ENCODE measurements at regions not wholly inside any gene's neighbourhood (a gene's known extent, or its start where the extent isn't known, plus 50 kb on each side); places are given as distances from the start of the nearest gene placed in this dataset.

GRCh38 chr11:128299132-128299726 is 288.1 kb downstream of the ETS1 start:
- no peak for DNase-seq (ENCODE audit: low read depth)

GRCh38 chr11:128298271-128298670 is 289.1 kb downstream of the ETS1 start:
- DNase-seq (ENCODE audit: low read depth), result no peak

GRCh38 chr11:128297805-128298204 is 289.6 kb downstream of the ETS1 start:
- DNase-seq (ENCODE audit: low read depth), result no peak

- no peak for DNase-seq (ENCODE audit: low read depth)
These were observed 290.2 kb downstream of the ETS1 start for GRCh38 chr11:128297091-128297651.

GRCh38 chr11:128294671-128295050 is 292.7 kb downstream of the ETS1 start:
- DNase-seq (ENCODE audit: low read depth), result no peak

GRCh38 chr11:128294001-128294670 is 293.2 kb downstream of the ETS1 start:
- no peak for DNase-seq (ENCODE audit: low read depth)

GRCh38 chr11:128291835-128292234 is 295.5 kb downstream of the ETS1 start:
- DNase-seq (ENCODE audit: low read depth), result peak; percentile 50

GRCh38 chr11:128291007-128291406 is 296.4 kb downstream of the ETS1 start:
- DNase-seq (ENCODE audit: low read depth), result no peak

GRCh38 chr11:128290106-128290840 is 297.1 kb downstream of the ETS1 start:
- DNase-seq (ENCODE audit: low read depth), result peak; percentile 69

- peak; percentile 35 for DNase-seq (ENCODE audit: low read depth)
These were observed 298.3 kb downstream of the ETS1 start for GRCh38 chr11:128289048-128289447.

- DNase-seq (ENCODE audit: low read depth), result no peak
These were observed 299.0 kb downstream of the ETS1 start for GRCh38 chr11:128288368-128288767.

GRCh38 chr11:128285321-128285720 is 302.0 kb downstream of the ETS1 start:
- DNase-seq (ENCODE audit: low read depth), result no peak

GRCh38 chr11:128284634-128285033 is 302.7 kb downstream of the ETS1 start:
- no peak for DNase-seq (ENCODE audit: low read depth)

- DNase-seq (ENCODE audit: low read depth), result no peak
These were observed 303.9 kb downstream of the ETS1 start for GRCh38 chr11:128283451-128283850.

GRCh38 chr11:128282053-128282452 is 305.3 kb downstream of the ETS1 start:
- DNase-seq (ENCODE audit: low read depth), result no peak

- no peak for DNase-seq (ENCODE audit: low read depth)
These were observed 307.5 kb downstream of the ETS1 start for GRCh38 chr11:128279866-128280265.

GRCh38 chr11:128273736-128274135 is 313.6 kb downstream of the ETS1 start:
- DNase-seq (ENCODE audit: low read depth), result no peak

GRCh38 chr11:128271401-128271800 is 316.0 kb downstream of the ETS1 start:
- DNase-seq (ENCODE audit: low read depth), result no peak

GRCh38 chr11:128269466-128269865 is 317.9 kb downstream of the ETS1 start:
- no peak for DNase-seq (ENCODE audit: low read depth)

GRCh38 chr11:128266893-128267292 is 320.5 kb downstream of the ETS1 start:
- DNase-seq (ENCODE audit: low read depth), result no peak

GRCh38 chr11:128262463-128263345 is 324.7 kb downstream of the ETS1 start:
- DNase-seq (ENCODE audit: low read depth), result no peak

- DNase-seq (ENCODE audit: low read depth), result no peak
These were observed 326.3 kb downstream of the ETS1 start for GRCh38 chr11:128261011-128261421.

Measured in activated T-cell treated with anti-CD3 and anti-CD28 coated beads for 24 hours (primary cell).